ENCODE measurements at regions not wholly inside any gene's neighbourhood (a gene's known extent, or its start where the extent isn't known, plus 50 kb on each side); places are given as distances from the start of the nearest gene placed in this dataset.

- TF ChIP-seq CTCF (conservative IDR thresholded peaks at IDR 0.05; ENCODE audit: low read length) = no peak
- H3K4me3 ChIP-seq (ENCODE audit: low read length) = no peak overlapping the region
- no peak for DNase-seq (ENCODE audit: low read depth)
These were observed 138.9 kb downstream of the MN1 start for GRCh38 chr22:27662359-27663301.

DNA sequence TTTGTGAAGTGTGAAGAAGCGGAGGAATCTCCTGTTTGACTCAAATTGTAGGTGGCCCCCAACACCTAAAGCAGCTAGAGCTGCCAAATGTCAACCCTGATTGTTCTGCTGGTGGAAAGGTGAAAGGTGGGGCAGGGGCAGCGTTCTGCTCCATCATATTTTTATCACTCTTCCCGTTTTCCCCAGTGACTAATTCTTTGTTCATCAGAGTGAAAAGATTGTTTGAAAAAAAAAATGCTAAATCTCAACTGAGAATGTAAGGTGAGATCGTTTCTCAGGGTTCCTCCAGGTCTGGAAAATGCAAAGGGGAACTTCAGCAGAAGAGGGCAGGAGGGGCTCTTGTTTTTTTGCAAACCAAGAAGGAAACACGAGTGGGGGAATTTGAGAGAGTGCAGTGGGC, 137.7 kb downstream of the MN1 start:
- no peak overlapping the region for H3K4me3 ChIP-seq (ENCODE audit: low read length)
- no peak for DNase-seq (ENCODE audit: low read depth)
- no peak for TF ChIP-seq CTCF (conservative IDR thresholded peaks at IDR 0.05; ENCODE audit: low read length)

GRCh38 chr22:27666272-27666997, 135.1 kb downstream of the MN1 start:
- no peak for TF ChIP-seq CTCF (conservative IDR thresholded peaks at IDR 0.05; ENCODE audit: low read length)
- DNase-seq (ENCODE audit: low read depth) = no peak
- H3K4me3 ChIP-seq (ENCODE audit: low read length) = no peak overlapping the region

GRCh38 chr22:27667121-27667843, 134.3 kb downstream of the MN1 start:
- no peak for TF ChIP-seq CTCF (conservative IDR thresholded peaks at IDR 0.05; ENCODE audit: low read length)
- no peak for DNase-seq (ENCODE audit: low read depth)
- H3K4me3 ChIP-seq (ENCODE audit: low read length) = no peak overlapping the region

DNA sequence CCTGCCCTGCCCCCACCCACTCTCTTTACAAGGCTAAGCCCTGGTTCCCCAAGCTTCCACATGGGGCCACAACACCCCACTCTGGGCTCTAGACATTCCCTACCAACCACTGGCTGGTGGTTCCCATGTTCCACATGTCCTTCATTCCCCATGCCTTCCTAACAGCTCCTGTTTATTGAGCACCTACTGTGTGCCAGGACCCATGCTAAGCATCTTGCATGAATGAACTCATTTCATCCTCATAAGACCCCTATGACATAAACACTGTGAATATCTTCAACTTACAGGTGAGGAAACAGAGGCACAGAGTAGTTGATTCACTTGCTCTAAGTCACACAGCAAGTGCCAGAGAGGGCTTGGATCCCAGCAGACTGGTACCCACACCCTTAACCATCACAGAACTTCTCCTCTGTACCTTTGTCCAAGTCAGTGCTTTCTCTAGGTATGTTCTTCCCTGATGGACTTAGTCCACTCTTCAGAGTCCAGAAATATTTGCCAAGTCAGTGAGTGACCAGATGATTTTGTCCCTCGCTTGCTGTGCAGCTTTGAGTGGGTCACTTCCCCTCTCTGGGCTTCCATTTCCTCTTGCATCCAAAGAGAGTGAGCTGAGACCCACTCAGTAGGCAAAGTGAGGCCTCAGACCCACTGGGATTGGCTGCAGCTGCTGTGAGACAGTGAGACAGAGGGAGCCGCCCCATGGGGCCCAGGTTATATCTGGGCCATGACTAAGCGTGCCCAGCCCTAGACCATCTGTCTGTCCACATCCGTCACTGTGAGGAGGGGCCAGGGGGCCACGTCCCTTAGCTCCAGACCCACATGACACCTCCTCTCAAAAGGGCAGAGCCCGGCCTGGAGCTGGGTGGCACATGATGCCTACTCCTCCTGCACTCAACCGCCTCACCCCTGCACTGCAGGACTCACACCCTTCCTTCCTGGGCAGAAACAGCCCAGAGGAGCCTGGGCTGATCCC, 132.4 kb downstream of the MN1 start:
- no peak for TF ChIP-seq CTCF (conservative IDR thresholded peaks at IDR 0.05; ENCODE audit: low read length)
- peak; percentile 38 for DNase-seq (ENCODE audit: low read depth)
- no peak overlapping the region for H3K4me3 ChIP-seq (ENCODE audit: low read length)

All from AG10803 (cell line).